Osteoblast (primary cell): ENCODE measurements at regions not wholly inside any gene's neighbourhood (a gene's known extent, or its start where the extent isn't known, plus 50 kb on each side); places are given as distances from the start of the nearest gene placed in this dataset.
A peak's percentile ranks its signal among the peaks of the same experiment; 100 is the strongest.
"Not testable (repeated sequence)": the region's sequence is repeated elsewhere in the genome, so short reads cannot be mapped to it uniquely, and the experiment has no call there.

Experiments
- DNase-seq: peaks from one replicate; pipeline ENCODE4 v3.0.0; 2011; ENCODE audit warnings: low spot score, mixed read lengths; ENCODE audit not compliant: insufficient read length; ENCODE audit errors: missing footprints
- H2AFZ ChIP-seq: 2 replicates; pipeline ENCODE4 v1.6.0; 2011; ENCODE audit warnings: mild to moderate bottlenecking, low read length
- H3K27ac ChIP-seq: 2 replicates; pipeline ENCODE4 v1.5.1; 2011; ENCODE audit warnings: mild to moderate bottlenecking, low read depth, low read length, moderate library complexity
- H3K27me3 ChIP-seq: 2 replicates; pipeline ENCODE4 v1.6.0; 2012; ENCODE audit warnings: mild to moderate bottlenecking, control low read depth, inconsistent platforms, low read length, moderate library complexity; ENCODE audit not compliant: insufficient read depth
- H3K36me3 ChIP-seq: 2 replicates; pipeline ENCODE4 v1.5.1; 2011; ENCODE audit warnings: mild to moderate bottlenecking, low read length, control low read depth, moderate library complexity; ENCODE audit not compliant: insufficient read depth
- H3K4me1 ChIP-seq: 2 replicates; pipeline ENCODE4 v1.5.1; 2011; ENCODE audit warnings: mild to moderate bottlenecking, low read length, control low read depth, moderate library complexity; ENCODE audit not compliant: insufficient read depth
- H3K4me2 ChIP-seq: 2 replicates; pipeline ENCODE4 v1.6.0; 2011; ENCODE audit warnings: mild to moderate bottlenecking, low read length; ENCODE audit not compliant: insufficient read depth
- H3K4me3 ChIP-seq: fragments of 200-600 bp; sonication (generic); 3 replicates; pipeline ENCODE4 v1.5.1; 2012; ENCODE audit warnings: mild to moderate bottlenecking, low read length, inconsistent platforms; ENCODE audit not compliant: insufficient read depth
- H3K79me2 ChIP-seq: 2 replicates; pipeline ENCODE4 v1.6.0; 2012; ENCODE audit warnings: mild to moderate bottlenecking, low read length, control low read depth, inconsistent platforms; ENCODE audit not compliant: insufficient read depth
- H3K9me3 ChIP-seq: 2 replicates; pipeline ENCODE4 v1.5.1; 2011; ENCODE audit warnings: low read depth, low read length, control low read depth
- H4K20me1 ChIP-seq: 2 replicates; pipeline ENCODE4 v1.6.0; 2012; ENCODE audit warnings: mild to moderate bottlenecking, low read length, control low read depth; ENCODE audit not compliant: insufficient read depth
- TF ChIP-seq, protein P1 (sequence below): IDR thresholded peaks from 2 replicates; pipeline ENCODE4 v1.5.1; 2011; ENCODE audit warnings: mild to moderate bottlenecking, low read depth, low read length, moderate library complexity; ENCODE audit errors: extremely low read depth

DNA sequence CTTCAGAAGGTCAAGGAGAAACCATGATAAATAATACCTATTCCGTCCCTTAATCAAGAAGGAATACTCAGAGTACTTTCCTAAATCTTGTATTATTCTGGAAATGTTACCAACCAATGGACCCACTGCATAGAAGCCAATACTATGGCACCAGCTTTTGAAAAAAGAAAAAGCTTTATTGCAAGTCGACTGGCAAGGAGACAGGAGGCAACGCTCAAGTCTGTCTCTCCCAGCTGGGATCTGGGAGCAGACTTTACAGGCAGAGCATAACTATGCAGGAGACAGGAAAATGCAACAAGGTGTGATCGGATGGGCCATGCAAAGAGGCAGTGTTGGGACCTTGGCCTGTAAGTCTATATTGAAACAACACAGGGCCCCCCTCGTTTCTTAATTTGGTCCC, 132.4 kb downstream of the CHD9NB start:
- H2AFZ ChIP-seq: no peak overlapping the region
- H3K79me2 ChIP-seq: no peaks in the 10 kb centered on the region
- no peaks in the 10 kb centered on the region for H3K27me3 ChIP-seq
- no peak overlapping the region for H3K4me3 ChIP-seq
- no peaks in the 10 kb centered on the region for H3K9me3 ChIP-seq
- TF ChIP-seq, protein P1, sequence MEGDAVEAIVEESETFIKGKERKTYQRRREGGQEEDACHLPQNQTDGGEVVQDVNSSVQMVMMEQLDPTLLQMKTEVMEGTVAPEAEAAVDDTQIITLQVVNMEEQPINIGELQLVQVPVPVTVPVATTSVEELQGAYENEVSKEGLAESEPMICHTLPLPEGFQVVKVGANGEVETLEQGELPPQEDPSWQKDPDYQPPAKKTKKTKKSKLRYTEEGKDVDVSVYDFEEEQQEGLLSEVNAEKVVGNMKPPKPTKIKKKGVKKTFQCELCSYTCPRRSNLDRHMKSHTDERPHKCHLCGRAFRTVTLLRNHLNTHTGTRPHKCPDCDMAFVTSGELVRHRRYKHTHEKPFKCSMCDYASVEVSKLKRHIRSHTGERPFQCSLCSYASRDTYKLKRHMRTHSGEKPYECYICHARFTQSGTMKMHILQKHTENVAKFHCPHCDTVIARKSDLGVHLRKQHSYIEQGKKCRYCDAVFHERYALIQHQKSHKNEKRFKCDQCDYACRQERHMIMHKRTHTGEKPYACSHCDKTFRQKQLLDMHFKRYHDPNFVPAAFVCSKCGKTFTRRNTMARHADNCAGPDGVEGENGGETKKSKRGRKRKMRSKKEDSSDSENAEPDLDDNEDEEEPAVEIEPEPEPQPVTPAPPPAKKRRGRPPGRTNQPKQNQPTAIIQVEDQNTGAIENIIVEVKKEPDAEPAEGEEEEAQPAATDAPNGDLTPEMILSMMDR: no peak
- no peaks in the 10 kb centered on the region for H4K20me1 ChIP-seq
- no peak overlapping the region for H3K27ac ChIP-seq
- no peak overlapping the region for H3K4me2 ChIP-seq
- DNase-seq: no peak
- no peaks in the 10 kb centered on the region for H3K4me1 ChIP-seq
- H3K36me3 ChIP-seq: no peaks in the 10 kb centered on the region

DNA sequence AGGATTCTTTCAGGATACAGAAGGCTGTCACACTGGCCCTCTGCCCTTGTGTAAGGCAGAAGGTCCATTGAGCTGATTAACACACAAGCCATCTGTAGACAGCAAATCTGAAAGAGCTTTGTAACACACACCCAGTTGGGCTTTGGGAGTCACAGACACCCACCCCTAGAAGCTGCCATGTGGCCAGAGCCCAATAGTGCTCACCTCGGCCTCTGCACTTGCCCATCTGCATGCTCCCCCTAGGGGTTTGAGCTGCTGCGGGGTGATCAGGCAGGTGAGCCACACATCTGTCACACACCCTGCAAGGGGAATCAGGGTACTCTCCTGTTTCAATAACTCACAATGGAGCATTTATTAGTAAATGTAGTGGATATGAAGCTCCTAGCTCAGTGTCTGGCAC, 138.3 kb downstream of the CHD9NB start:
- no peak overlapping the region for H2AFZ ChIP-seq
- no peak for DNase-seq
- H4K20me1 ChIP-seq: no peaks in the 10 kb centered on the region
- H3K27me3 ChIP-seq: no peaks in the 10 kb centered on the region
- H3K4me2 ChIP-seq: no peak overlapping the region
- no peaks in the 10 kb centered on the region for H3K4me1 ChIP-seq
- TF ChIP-seq, protein P1: no peak
- H3K36me3 ChIP-seq: no peaks in the 10 kb centered on the region
- H3K79me2 ChIP-seq: no peaks in the 10 kb centered on the region
- H3K4me3 ChIP-seq: no peak overlapping the region
- H3K9me3 ChIP-seq: no peaks in the 10 kb centered on the region
- no peak overlapping the region for H3K27ac ChIP-seq

- DNase-seq: no peak
- no peaks in the 10 kb centered on the region for H3K79me2 ChIP-seq
- H3K4me1 ChIP-seq: no peaks in the 10 kb centered on the region
- no peak overlapping the region for H2AFZ ChIP-seq
- no peak overlapping the region for H3K27ac ChIP-seq
- no peaks in the 10 kb centered on the region for H3K36me3 ChIP-seq
- H3K27me3 ChIP-seq: no peaks in the 10 kb centered on the region
- no peak overlapping the region for H3K4me2 ChIP-seq
- no peaks in the 10 kb centered on the region for H3K9me3 ChIP-seq
- no peak overlapping the region for H3K4me3 ChIP-seq
- TF ChIP-seq, protein P1: peak; percentile 61
- H4K20me1 ChIP-seq: no peaks in the 10 kb centered on the region
These were observed 140.0 kb downstream of the CHD9NB start for GRCh38 chr16:52912565-52913173.

GRCh38 chr16:52908057-52908456, 144.6 kb downstream of the CHD9NB start:
- H3K9me3 ChIP-seq, H3K79me2 ChIP-seq: not testable (repeated sequence)

More at GRCh38 chr16:52908057-52908456, 144.6 kb downstream of the CHD9NB start:
- not testable (repeated sequence) for DNase-seq, H3K27ac ChIP-seq, H3K4me1 ChIP-seq, H3K36me3 ChIP-seq, H3K27me3 ChIP-seq, H2AFZ ChIP-seq, H3K4me2 ChIP-seq, H4K20me1 ChIP-seq, H3K4me3 ChIP-seq
